PC-3 (cell line): ENCODE measurements at regions not wholly inside any gene's neighbourhood (a gene's known extent, or its start where the extent isn't known, plus 50 kb on each side); places are given as distances from the start of the nearest gene placed in this dataset.

Experiments
- EZH2 ChIP-seq: fragments of 300-600 bp; sonication (generic); IDR thresholded peaks from one replicate; pipeline ENCODE4 v1.6.1; 2017; ENCODE audit warnings: antibody characterized with exemption, mild to moderate bottlenecking, low read length; ENCODE audit not compliant: unreplicated experiment
- EZH2phosphoT487 ChIP-seq: fragments of 300-600 bp; sonication (generic); IDR thresholded peaks from 2 replicates; pipeline ENCODE4 v1.6.1; 2018; ENCODE audit warnings: mild to moderate bottlenecking, antibody characterized with exemption, low read length, borderline replicate concordance
- TF ChIP-seq, protein P1 (sequence below): fragments of 300-600 bp; sonication (generic); conservative IDR thresholded peaks from 2 replicates; pipeline ENCODE4 v1.5.1; 2017; ENCODE audit warnings: antibody characterized with exemption, low read depth, mild to moderate bottlenecking, low read length

DNA sequence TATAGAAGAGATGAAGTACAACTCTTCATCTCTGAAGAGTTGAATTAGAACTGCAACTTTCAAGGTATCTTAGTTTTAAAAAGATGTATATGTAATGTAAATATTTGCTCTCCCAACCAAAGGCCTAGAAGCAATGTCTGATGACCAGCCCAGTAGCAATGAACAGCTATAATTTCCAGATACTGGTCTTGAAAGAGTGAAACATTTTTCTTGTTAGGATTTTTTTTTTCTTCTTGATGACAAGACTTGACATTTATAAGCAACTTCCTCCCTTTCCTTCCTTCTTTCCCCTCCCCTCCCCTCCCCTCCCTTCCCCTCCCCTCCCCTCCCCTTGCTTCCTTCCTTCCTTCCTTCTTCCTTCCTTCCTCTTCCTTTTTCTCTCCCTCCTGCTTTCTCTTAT, 423.4 kb downstream of the ZIC1 start:
- TF ChIP-seq, protein P1, sequence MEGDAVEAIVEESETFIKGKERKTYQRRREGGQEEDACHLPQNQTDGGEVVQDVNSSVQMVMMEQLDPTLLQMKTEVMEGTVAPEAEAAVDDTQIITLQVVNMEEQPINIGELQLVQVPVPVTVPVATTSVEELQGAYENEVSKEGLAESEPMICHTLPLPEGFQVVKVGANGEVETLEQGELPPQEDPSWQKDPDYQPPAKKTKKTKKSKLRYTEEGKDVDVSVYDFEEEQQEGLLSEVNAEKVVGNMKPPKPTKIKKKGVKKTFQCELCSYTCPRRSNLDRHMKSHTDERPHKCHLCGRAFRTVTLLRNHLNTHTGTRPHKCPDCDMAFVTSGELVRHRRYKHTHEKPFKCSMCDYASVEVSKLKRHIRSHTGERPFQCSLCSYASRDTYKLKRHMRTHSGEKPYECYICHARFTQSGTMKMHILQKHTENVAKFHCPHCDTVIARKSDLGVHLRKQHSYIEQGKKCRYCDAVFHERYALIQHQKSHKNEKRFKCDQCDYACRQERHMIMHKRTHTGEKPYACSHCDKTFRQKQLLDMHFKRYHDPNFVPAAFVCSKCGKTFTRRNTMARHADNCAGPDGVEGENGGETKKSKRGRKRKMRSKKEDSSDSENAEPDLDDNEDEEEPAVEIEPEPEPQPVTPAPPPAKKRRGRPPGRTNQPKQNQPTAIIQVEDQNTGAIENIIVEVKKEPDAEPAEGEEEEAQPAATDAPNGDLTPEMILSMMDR = no peak
- TF ChIP-seq EZH2 = no peak
- no peak for TF ChIP-seq EZH2phosphoT487
